SK-N-SH (cell line): ENCODE measurements at regions not wholly inside any gene's neighbourhood (a gene's known extent, or its start where the extent isn't known, plus 50 kb on each side); places are given as distances from the start of the nearest gene placed in this dataset.

Experiments
- CTCF ChIA-PET: fragments of 300-600, 350-600 bp; formaldehyde crosslinking; extraction: SDS; loops from one replicate; lab custom pipeline; 2021; lab: Yijun Ruan, JAX
- POLR2A ChIA-PET: fragments of 350-600 bp; sonication (Branson Sonifier 250); formaldehyde crosslinking; extraction: SDS; loops from one replicate; lab custom pipeline; 2020; ENCODE audit warnings: antibody characterized with exemption, inconsistent platforms; lab: Yijun Ruan, JAX
- DNase-seq: peaks from one replicate; pipeline ENCODE4 v3.0.0; 2012
- H2AFZ ChIP-seq: fragments of 200-600 bp; sonication (generic); 2 replicates; pipeline ENCODE4 v1.8.1; 2016; ENCODE audit warnings: antibody characterized with exemption, mild to moderate bottlenecking, low read depth
- H3F3A ChIP-seq: fragments of 200-600 bp; sonication (generic); replicated peaks from 2 replicates; pipeline ENCODE3; 2016; ENCODE audit warnings: antibody characterized with exemption, mild to moderate bottlenecking; ENCODE audit not compliant: insufficient read depth
- H3K27ac ChIP-seq, 2 experiments: fragments of 200-500 bp in 1 of 2; fragments of 200-600 bp in 1 of 2; sonication (Bioruptor generic) in 1 of 2; sonication (generic), shearing (Covaris generic) in 1 of 2; 2 replicates each; pipeline versions ENCODE4 v1.5.1 to v1.6.1; 2014 to 2016; ENCODE audit warnings: low read depth in 2 of 2, inconsistent platforms in 1 of 2, low read length in 1 of 2, mild to moderate bottlenecking in 1 of 2, mixed read lengths in 1 of 2
- H3K27me3 ChIP-seq: fragments of 200-600 bp; sonication (generic), shearing (Covaris generic); 2 replicates; pipeline ENCODE4 v1.6.1; 2016; ENCODE audit warnings: mixed run types; ENCODE audit not compliant: insufficient read depth
- H3K36me3 ChIP-seq, 2 experiments: fragments of 200-500 bp in 1 of 2; fragments of 200-600 bp in 1 of 2; sonication (Bioruptor generic) in 1 of 2; sonication (generic) in 1 of 2; replicated peaks in 1 of 2; 2 replicates each; pipeline versions ENCODE3 to v1.5.1; 2014 to 2016; ENCODE audit warnings: low read length in 1 of 2, mild to moderate bottlenecking in 1 of 2; ENCODE audit not compliant: insufficient read depth in 2 of 2, control insufficient read depth in 1 of 2
- H3K4me1 ChIP-seq, 2 experiments: fragments of 200-500 bp in 1 of 2; fragments of 200-600 bp in 1 of 2; sonication (Bioruptor generic) in 1 of 2; sonication (generic), shearing (Covaris generic) in 1 of 2; 2 replicates each; pipeline versions ENCODE4 v1.5.1 to v1.6.1; 2014 to 2016; ENCODE audit warnings: low read depth in 1 of 2, low read length in 1 of 2, mixed run types in 1 of 2; ENCODE audit not compliant: insufficient read depth in 2 of 2, control insufficient read depth in 1 of 2
- H3K4me2 ChIP-seq: fragments of 200-600 bp; sonication (generic), shearing (Covaris generic); 2 replicates; pipeline ENCODE4 v1.6.1; 2017; ENCODE audit warnings: mixed run types
- H3K4me3 ChIP-seq, 2 experiments: fragments of 200-500 bp in 1 of 2; fragments of 200-600 bp in 1 of 2; sonication (Bioruptor generic) in 1 of 2; sonication (generic), shearing (Covaris generic) in 1 of 2; 2 replicates each; pipeline versions ENCODE4 v1.5.1 to v1.8.1; 2014 to 2016; ENCODE audit warnings: low read depth in 2 of 2, inconsistent platforms in 1 of 2, low read length in 1 of 2, mild to moderate bottlenecking in 1 of 2, mixed read lengths in 1 of 2, moderate library complexity in 1 of 2
- H3K79me2 ChIP-seq: fragments of 200-600 bp; sonication (generic); 2 replicates; pipeline ENCODE4 v1.8.1; 2017; ENCODE audit warnings: mild to moderate bottlenecking; ENCODE audit not compliant: insufficient read depth
- H3K9ac ChIP-seq: fragments of 200-600 bp; sonication (generic); 2 replicates; pipeline ENCODE4 v1.6.1; 2017; ENCODE audit warnings: mixed run types
- H3K9me2 ChIP-seq: fragments of 200-600 bp; sonication (generic); 2 replicates; pipeline ENCODE4 v1.6.1; 2017; ENCODE audit warnings: mixed run types
- H3K9me3 ChIP-seq: fragments of 200-600 bp; sonication (generic); 2 replicates; pipeline ENCODE4 v1.6.1; 2017; ENCODE audit warnings: mixed run types, mild to moderate bottlenecking, moderate library complexity
- H4K20me1 ChIP-seq: fragments of 200-600 bp; sonication (generic); 2 replicates; pipeline ENCODE4 v1.6.1; 2017; ENCODE audit warnings: mild to moderate bottlenecking, mixed run types; ENCODE audit not compliant: insufficient read depth
- CHD2 ChIP-seq: fragments of 150-350 bp; IDR thresholded peaks from 2 replicates; pipeline ENCODE4 v1.6.1; 2018; ENCODE audit warnings: low read length; ENCODE audit not compliant: partially characterized antibody
- FOXJ3 ChIP-seq: sonication (generic); formaldehyde crosslinking; IDR thresholded peaks from 2 replicates; pipeline ENCODE4 v1.5.1; 2020; ENCODE audit warnings: mild to moderate bottlenecking, missing genetic modification reagents
- FOXM1 ChIP-seq: IDR thresholded peaks from 2 replicates; pipeline ENCODE4 v1.4.0; 2012; ENCODE audit warnings: low read depth, mild to moderate bottlenecking
- NRF1 ChIP-seq: IDR thresholded peaks from 2 replicates; pipeline ENCODE4 v1.6.1; 2012; ENCODE audit warnings: low read depth, mild to moderate bottlenecking, low read length
- POLR2AphosphoS5 ChIP-seq: IDR thresholded peaks from 2 replicates; pipeline ENCODE4 v1.6.1; 2012; ENCODE audit warnings: low read depth, low read length
- RAD21 ChIP-seq: IDR thresholded peaks from 2 replicates; pipeline ENCODE4 v1.6.1; 2012; ENCODE audit warnings: mild to moderate bottlenecking, low read length
- RCOR1 ChIP-seq: fragments of 150-350 bp; IDR thresholded peaks from 2 replicates; pipeline ENCODE4 v1.6.1; 2017; ENCODE audit warnings: antibody characterized with exemption, low read length
- RXRA ChIP-seq: IDR thresholded peaks from 2 replicates; pipeline ENCODE4 v1.4.0; 2012; ENCODE audit warnings: low read depth, mild to moderate bottlenecking, borderline replicate concordance
- TAF1 ChIP-seq: IDR thresholded peaks from 2 replicates; pipeline ENCODE4 v1.6.1; 2012; ENCODE audit warnings: low read depth, mild to moderate bottlenecking, low read length, moderate library complexity, borderline replicate concordance
- TCF12 ChIP-seq: IDR thresholded peaks from 2 replicates; pipeline ENCODE4 v1.4.0; 2012
- TEAD4 ChIP-seq: IDR thresholded peaks from 2 replicates; pipeline ENCODE4 v1.4.0; 2012; ENCODE audit warnings: mild to moderate bottlenecking, borderline replicate concordance; ENCODE audit not compliant: insufficient read depth
- YY1 ChIP-seq: IDR thresholded peaks from 2 replicates; pipeline ENCODE4 v1.4.0; 2012; ENCODE audit warnings: low read depth, mild to moderate bottlenecking
- WGBS: methylation state at CpG from one replicate; pipeline ENCODE4 v1.1.6; 2017; ENCODE audit warnings: low lambda C conversion rate; 5-methylcytosine and 5-hydroxymethylcytosine counted together
- TF ChIP-seq, protein P1 (sequence below): IDR thresholded peaks from 2 replicates; pipeline ENCODE4; 2012
- TF ChIP-seq, protein P2 (sequence below): fragments of 150-350 bp; IDR thresholded peaks from 2 replicates; pipeline ENCODE4 v1.6.1; 2016; ENCODE audit warnings: mild to moderate bottlenecking, low read depth, low read length
- TF ChIP-seq, protein P3 (sequence below): fragments of 200-600 bp; sonication (generic); IDR thresholded peaks from 2 replicates; pipeline ENCODE4 v1.6.1; 2017; ENCODE audit warnings: antibody characterized with exemption, mild to moderate bottlenecking, moderate library complexity
- TF ChIP-seq, protein P4 (sequence below): IDR thresholded peaks from 2 replicates; pipeline ENCODE4 v1.4.0; 2012; ENCODE audit warnings: low read depth, borderline replicate concordance
- TF ChIP-seq, protein P5 (sequence below): IDR thresholded peaks from 2 replicates; pipeline ENCODE4 v1.4.0; 2012; ENCODE audit warnings: low read depth
- TF ChIP-seq, protein P6 (sequence below): fragments of 150-350 bp; IDR thresholded peaks from 2 replicates; pipeline ENCODE4 v1.6.1; 2017; ENCODE audit warnings: antibody characterized with exemption, low read length, low read depth, borderline replicate concordance

DNA sequence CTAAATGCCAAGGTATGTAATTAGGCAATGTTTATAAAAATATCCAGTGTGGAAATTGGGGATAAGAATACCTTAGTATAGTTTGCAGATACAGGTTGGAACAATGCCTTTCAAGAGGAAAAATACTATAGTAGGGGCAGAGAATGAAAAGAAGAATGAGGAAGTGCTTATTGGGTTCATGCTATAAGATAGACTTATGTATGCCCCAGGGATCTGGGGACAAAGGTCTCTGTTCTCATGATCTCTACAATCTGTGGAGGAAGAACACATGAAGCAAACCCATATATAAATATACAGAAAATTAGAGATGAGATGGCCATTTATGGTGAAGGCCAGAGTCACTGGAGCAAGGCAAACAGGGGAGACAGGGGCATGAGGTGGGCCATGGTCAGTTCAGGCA lies 106.5 kb upstream of the DAB2 start:
- Histone ChIP-seq H3K4me3 (no peak overlapping the region), H3K27me3 (no peaks in the 10 kb centered on the region), H3K9me2 (no peaks in the 10 kb centered on the region), H3K79me2 (no peaks in the 10 kb centered on the region), H3K4me2 (no peak overlapping the region), H3F3A (peaks cover 3% of the 10 kb centered on the region), H3K4me1 (peaks cover 0 to 12% of the 10 kb centered on the region in 2 experiments; a peak in 1 of 4 replicates), H2AFZ (no peak overlapping the region), H3K27ac (no peak overlapping the region), H3K36me3 (no peaks in the 10 kb centered on the region), H4K20me1 (no peaks in the 10 kb centered on the region), H3K9me3 (no peaks in the 10 kb centered on the region), H3K9ac (no peak overlapping the region)
- ChIA-PET POLR2A (no interaction called here), CTCF (no interaction called here)
- DNase-seq: no peak
- TF ChIP-seq TAF1 (no peak), RXRA (no peak), RAD21 (no peak), TCF12 (no peak)
- TF ChIP-seq, protein P1, sequence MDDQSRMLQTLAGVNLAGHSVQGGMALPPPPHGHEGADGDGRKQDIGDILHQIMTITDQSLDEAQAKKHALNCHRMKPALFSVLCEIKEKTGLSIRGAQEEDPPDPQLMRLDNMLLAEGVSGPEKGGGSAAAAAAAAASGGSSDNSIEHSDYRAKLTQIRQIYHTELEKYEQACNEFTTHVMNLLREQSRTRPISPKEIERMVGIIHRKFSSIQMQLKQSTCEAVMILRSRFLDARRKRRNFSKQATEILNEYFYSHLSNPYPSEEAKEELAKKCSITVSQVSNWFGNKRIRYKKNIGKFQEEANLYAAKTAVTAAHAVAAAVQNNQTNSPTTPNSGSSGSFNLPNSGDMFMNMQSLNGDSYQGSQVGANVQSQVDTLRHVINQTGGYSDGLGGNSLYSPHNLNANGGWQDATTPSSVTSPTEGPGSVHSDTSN: no peak
- TF ChIP-seq, protein P2, sequence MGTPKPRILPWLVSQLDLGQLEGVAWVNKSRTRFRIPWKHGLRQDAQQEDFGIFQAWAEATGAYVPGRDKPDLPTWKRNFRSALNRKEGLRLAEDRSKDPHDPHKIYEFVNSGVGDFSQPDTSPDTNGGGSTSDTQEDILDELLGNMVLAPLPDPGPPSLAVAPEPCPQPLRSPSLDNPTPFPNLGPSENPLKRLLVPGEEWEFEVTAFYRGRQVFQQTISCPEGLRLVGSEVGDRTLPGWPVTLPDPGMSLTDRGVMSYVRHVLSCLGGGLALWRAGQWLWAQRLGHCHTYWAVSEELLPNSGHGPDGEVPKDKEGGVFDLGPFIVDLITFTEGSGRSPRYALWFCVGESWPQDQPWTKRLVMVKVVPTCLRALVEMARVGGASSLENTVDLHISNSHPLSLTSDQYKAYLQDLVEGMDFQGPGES: no peak
- TF ChIP-seq, protein P3, sequence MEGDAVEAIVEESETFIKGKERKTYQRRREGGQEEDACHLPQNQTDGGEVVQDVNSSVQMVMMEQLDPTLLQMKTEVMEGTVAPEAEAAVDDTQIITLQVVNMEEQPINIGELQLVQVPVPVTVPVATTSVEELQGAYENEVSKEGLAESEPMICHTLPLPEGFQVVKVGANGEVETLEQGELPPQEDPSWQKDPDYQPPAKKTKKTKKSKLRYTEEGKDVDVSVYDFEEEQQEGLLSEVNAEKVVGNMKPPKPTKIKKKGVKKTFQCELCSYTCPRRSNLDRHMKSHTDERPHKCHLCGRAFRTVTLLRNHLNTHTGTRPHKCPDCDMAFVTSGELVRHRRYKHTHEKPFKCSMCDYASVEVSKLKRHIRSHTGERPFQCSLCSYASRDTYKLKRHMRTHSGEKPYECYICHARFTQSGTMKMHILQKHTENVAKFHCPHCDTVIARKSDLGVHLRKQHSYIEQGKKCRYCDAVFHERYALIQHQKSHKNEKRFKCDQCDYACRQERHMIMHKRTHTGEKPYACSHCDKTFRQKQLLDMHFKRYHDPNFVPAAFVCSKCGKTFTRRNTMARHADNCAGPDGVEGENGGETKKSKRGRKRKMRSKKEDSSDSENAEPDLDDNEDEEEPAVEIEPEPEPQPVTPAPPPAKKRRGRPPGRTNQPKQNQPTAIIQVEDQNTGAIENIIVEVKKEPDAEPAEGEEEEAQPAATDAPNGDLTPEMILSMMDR: no peak
- TF ChIP-seq, protein P4, sequence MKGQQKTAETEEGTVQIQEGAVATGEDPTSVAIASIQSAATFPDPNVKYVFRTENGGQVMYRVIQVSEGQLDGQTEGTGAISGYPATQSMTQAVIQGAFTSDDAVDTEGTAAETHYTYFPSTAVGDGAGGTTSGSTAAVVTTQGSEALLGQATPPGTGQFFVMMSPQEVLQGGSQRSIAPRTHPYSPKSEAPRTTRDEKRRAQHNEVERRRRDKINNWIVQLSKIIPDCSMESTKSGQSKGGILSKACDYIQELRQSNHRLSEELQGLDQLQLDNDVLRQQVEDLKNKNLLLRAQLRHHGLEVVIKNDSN: no peak
- TF ChIP-seq, protein P5, sequence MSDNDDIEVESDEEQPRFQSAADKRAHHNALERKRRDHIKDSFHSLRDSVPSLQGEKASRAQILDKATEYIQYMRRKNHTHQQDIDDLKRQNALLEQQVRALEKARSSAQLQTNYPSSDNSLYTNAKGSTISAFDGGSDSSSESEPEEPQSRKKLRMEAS: no peak

DNA sequence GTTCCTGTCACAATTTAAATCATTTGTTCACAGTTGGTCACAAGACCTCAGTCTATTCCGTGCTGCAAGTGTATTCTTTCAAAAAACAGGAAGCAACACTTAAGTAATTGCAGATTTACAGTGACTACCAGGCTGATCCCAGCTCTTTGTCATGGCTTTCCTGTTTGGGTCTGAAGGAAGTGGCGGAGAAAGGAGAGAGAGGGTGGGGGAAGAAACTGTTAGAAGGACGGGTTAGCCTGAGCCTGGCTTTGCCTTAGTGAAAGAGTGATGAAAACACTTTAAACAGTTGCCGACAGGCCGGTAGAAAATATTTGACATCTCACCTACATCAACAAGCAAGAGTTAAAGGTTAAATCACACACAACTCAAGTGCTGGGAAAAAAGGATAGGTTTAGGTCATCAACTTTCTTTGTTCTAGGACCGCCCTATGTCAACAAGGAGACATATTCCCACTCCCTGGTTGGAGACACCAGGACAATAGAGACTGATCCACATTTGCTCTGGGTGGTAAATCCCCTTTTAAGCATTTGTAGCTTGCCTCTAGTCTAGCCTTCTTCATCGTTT lies 102.2 kb upstream of the DAB2 start:
- Histone ChIP-seq H3K27ac (peak overlapping the region in 1 of 2 experiments; percentile 71; a peak in 1 of 4 replicates), H3K9me3 (no peaks in the 10 kb centered on the region), H3K36me3 (no peaks in the 10 kb centered on the region), H3K4me3 (no peak overlapping the region), H3K4me2 (no peak overlapping the region), H2AFZ (peak overlapping the region; percentile 50; the same call in 1 of the 2 replicates), H3K79me2 (no peaks in the 10 kb centered on the region), H3K9ac (no peak overlapping the region), H3K9me2 (no peaks in the 10 kb centered on the region), H3K4me1 (peaks cover 0 to 53% of the 10 kb centered on the region in 2 experiments; a peak in 1 of 4 replicates), H3F3A (peaks cover 23% of the 10 kb centered on the region), H3K27me3 (no peaks in the 10 kb centered on the region), H4K20me1 (no peaks in the 10 kb centered on the region)
- DNase-seq: no peak
- ChIA-PET CTCF (no interaction called here), POLR2A (no interaction called here)
- WGBS: 49% methylated on average over 7 of the region's 7 CpGs
- TF ChIP-seq TCF12 (no peak), POLR2AphosphoS5 (no peak), RCOR1 (no peak), NRF1 (no peak), TEAD4 (no peak), FOXJ3 (CRISPR knock-in tag) (no peak), RXRA (no peak), CHD2 (no peak), YY1 (no peak), FOXM1 (no peak)
- TF ChIP-seq, protein P6, sequence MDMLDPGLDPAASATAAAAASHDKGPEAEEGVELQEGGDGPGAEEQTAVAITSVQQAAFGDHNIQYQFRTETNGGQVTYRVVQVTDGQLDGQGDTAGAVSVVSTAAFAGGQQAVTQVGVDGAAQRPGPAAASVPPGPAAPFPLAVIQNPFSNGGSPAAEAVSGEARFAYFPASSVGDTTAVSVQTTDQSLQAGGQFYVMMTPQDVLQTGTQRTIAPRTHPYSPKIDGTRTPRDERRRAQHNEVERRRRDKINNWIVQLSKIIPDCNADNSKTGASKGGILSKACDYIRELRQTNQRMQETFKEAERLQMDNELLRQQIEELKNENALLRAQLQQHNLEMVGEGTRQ: no peak
- TF ChIP-seq, protein P1: no peak
- TF ChIP-seq, protein P3: no peak
